BLaER1 treated with 17β-estradiol and CSF1 and Interleukin-3, amounts not matched to agents 10 nM and 100 nM (cell line): ENCODE measurements at regions not wholly inside any gene's neighbourhood (a gene's known extent, or its start where the extent isn't known, plus 50 kb on each side); places are given as distances from the start of the nearest gene placed in this dataset.

ENCODE experiments used
- H3K27ac ChIP-seq, 11 experiments: shearing (Covaris generic); formaldehyde crosslinking; 2 replicates each; pipeline ENCODE4 v1.8.1; 2022
- H3K27me3 ChIP-seq, 11 experiments: shearing (Covaris generic); formaldehyde crosslinking; 2 replicates each; pipeline ENCODE4 v1.8.1; 2022
- H3K36me3 ChIP-seq, 11 experiments: shearing (Covaris generic); formaldehyde crosslinking; 2 replicates each; pipeline ENCODE4 v1.8.1; 2022
- H3K4me1 ChIP-seq, 10 experiments: shearing (Covaris generic); formaldehyde crosslinking; 2 replicates each; pipeline ENCODE4 v1.8.1; 2022
- H3K4me2 ChIP-seq, 11 experiments: shearing (Covaris generic); formaldehyde crosslinking; 2 replicates each; pipeline ENCODE4 v1.8.1; 2022
- H3K4me3 ChIP-seq, 10 experiments: shearing (Covaris generic); formaldehyde crosslinking; 2 replicates each; pipeline ENCODE4 v1.8.1; 2022
- H3K9ac ChIP-seq, 11 experiments: shearing (Covaris generic); formaldehyde crosslinking; 2 replicates each; pipeline ENCODE4 v1.8.1; 2022
- H3K9me3 ChIP-seq, 11 experiments: shearing (Covaris generic); formaldehyde crosslinking; replicated peaks in 1 of 11; 2 replicates each; pipeline ENCODE4 v1.8.1; 2022
- H4K20me1 ChIP-seq, 11 experiments: shearing (Covaris generic); formaldehyde crosslinking; 2 replicates each; pipeline ENCODE4 v1.8.1; 2022
- Cebpa-rat ChIP-seq, 11 experiments: shearing (Covaris generic); IDR thresholded peaks; 2 replicates each; pipeline ENCODE4 v1.8.1; 2022

DNA sequence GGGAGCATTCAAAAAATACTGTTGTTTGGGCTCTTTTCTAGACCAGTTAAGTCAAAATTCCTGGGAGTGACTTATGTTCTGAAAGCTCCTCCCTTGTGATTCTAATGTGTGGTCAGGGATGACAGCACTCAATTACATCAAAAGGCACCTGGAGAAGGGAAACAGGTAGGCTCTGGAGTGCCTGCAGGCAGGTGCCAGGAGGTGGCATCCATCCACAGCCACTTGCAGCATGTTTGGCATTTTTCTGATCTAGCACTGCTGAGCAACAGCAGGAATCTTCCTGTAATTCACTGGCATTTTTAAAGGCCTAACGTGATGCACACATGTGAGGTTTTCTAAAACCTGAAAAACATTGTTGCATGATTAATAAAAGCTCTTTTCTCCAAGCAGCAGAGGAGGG, 94.6 kb downstream of the CCNA1 start:
- no peaks in the 10 kb centered on the region for H3K27me3 ChIP-seq
- peaks cover 4 to 13% (median 11%) of the 10 kb centered on the region in 10 experiments; a peak in 16 of 20 replicates for H3K4me1 ChIP-seq
- H3K4me2 ChIP-seq: no peak overlapping the region
- no peaks in the 10 kb centered on the region for H3K36me3 ChIP-seq
- H3K27ac ChIP-seq: no peak overlapping the region
- peaks cover 11 to 27% (median 19%) of the 10 kb centered on the region in 11 experiments; a peak in 20 of 22 replicates for H3K9me3 ChIP-seq
- no peaks in the 10 kb centered on the region for H4K20me1 ChIP-seq
- no peak overlapping the region for H3K9ac ChIP-seq
- no peak for TF ChIP-seq Cebpa-rat (IDR thresholded peaks at IDR 0.05)
- H3K4me3 ChIP-seq: no peak overlapping the region

DNA sequence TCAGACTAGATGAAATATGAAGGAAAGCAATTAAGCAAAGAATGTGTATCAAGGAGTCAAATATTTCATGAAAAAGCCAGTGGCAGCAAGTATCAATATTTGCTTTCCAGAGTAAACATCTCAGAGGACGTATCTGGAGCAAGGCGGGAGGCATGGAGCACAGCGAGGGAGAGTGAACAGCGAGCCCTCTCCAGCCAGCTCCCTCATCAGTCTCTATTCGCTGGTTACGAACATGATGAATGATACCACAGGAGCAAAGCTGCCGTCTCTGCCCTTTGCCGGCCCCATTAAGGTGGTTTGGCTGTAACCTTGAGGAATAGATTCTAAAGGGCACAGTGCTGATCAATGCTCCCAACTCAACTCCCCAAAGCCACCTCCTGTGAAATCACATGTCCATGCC, 95.8 kb downstream of the CCNA1 start:
- Histone ChIP-seq H3K4me2 (no peak overlapping the region), H3K4me1 (peaks cover 5 to 22% (median 15%) of the 10 kb centered on the region in 10 experiments; a peak in 16 of 20 replicates), H3K9me3 (peaks cover 9 to 25% (median 19%) of the 10 kb centered on the region in 11 experiments; a peak in 20 of 22 replicates), H3K9ac (no peak overlapping the region), H3K27ac (no peak overlapping the region), H3K27me3 (no peaks in the 10 kb centered on the region), H3K4me3 (no peak overlapping the region), H4K20me1 (no peaks in the 10 kb centered on the region), H3K36me3 (no peaks in the 10 kb centered on the region)
- TF ChIP-seq Cebpa-rat (IDR thresholded peaks at IDR 0.05): no peak

DNA sequence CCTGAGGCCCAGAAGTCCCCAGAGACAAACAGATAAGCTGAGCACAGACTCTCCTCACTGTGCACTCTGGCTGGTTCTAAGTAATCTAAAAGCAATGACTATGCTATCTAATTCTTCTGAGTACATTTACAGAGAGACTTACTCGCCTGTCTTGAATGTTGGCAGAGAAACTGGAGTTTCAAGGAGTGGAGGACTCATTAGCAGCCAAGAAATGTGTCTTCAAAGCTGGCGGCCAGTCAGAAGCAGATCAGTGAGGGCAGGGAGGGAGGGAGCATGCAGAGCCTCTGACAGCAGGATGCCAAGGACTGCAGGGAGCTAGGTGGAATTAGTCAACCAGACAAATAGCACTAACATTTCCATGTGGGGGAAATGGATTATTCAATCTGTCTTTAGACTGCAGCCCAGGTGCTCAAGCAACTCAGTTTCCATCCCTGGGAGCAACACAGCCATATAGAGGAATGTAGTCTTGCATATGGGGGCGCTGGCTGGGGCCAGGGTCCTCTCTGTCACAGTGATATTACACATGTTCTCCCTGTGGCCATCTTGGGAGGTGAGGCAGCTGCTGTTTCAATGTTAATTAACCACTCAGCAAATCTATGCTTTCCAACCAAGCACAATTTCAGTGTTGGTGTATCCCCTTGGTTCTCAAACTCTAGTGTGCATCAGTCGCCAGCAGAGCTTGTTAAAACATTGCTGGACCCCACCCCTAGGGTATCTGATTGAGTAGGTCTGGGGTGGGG, 97.9 kb downstream of the CCNA1 start:
- H3K4me1 ChIP-seq: peaks cover 5 to 31% (median 15%) of the 10 kb centered on the region in 10 experiments; a peak in 16 of 20 replicates
- H4K20me1 ChIP-seq: no peaks in the 10 kb centered on the region
- no peaks in the 10 kb centered on the region for H3K36me3 ChIP-seq
- H3K9ac ChIP-seq: no peak overlapping the region
- no peak overlapping the region for H3K4me2 ChIP-seq
- H3K9me3 ChIP-seq: peaks cover 9 to 26% (median 19%) of the 10 kb centered on the region in 11 experiments; a peak in 20 of 22 replicates
- peak overlapping the region in 1 of 11 experiments; percentile 45; a peak in 1 of 22 replicates for H3K27ac ChIP-seq
- H3K27me3 ChIP-seq: no peaks in the 10 kb centered on the region
- no peak for TF ChIP-seq Cebpa-rat (IDR thresholded peaks at IDR 0.05)
- no peak overlapping the region for H3K4me3 ChIP-seq

DNA sequence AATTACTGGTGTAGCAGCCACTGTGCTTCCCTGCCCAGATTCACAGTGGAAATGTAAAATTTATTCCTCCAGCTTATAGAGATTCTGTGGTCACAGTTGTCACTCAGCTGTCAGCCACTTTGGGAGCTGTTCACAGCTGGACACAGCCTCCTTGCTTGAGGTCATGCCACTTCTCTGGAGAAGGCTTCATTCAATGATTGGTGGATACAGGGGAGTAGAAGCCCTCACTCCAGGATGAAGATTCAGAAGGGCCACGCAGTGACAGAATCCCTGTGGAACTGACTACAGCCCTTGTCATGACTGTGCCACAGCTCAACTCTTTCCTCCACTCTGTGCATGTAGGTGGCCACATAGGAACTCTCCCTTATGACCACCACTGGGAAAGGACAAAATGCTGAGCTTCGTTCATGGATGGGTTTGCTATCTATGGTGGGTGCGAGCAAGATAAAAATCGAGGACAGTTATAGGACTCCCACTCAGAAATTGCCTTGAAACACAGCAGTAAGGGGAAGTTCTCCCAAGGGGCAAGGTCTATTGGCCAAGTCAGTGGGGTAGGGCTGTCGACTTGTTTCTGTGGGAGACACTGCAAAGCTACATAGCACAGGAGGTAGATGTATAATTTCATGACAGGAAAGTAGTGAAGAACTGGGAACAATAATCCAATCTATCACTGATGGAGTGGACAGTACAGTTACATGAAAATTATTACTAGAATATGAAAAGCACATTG, 98.7 kb downstream of the CCNA1 start:
- Histone ChIP-seq H3K9ac (no peak overlapping the region), H3K4me3 (no peak overlapping the region), H3K27ac (peak overlapping the region in 6 of 11 experiments; percentile 5 to 45 (median 18); a peak in 8 of 22 replicates), H3K27me3 (no peaks in the 10 kb centered on the region), H3K9me3 (peaks cover 7 to 20% (median 13%) of the 10 kb centered on the region in 11 experiments; a peak in 20 of 22 replicates), H3K36me3 (no peaks in the 10 kb centered on the region), H3K4me2 (peak overlapping the region in 10 of 11 experiments; percentile 20 to 75 (median 52); a peak in 15 of 22 replicates), H4K20me1 (no peaks in the 10 kb centered on the region), H3K4me1 (peaks cover 5 to 31% (median 15%) of the 10 kb centered on the region in 10 experiments; a peak in 16 of 20 replicates)
- no peak for TF ChIP-seq Cebpa-rat (IDR thresholded peaks at IDR 0.05)

DNA sequence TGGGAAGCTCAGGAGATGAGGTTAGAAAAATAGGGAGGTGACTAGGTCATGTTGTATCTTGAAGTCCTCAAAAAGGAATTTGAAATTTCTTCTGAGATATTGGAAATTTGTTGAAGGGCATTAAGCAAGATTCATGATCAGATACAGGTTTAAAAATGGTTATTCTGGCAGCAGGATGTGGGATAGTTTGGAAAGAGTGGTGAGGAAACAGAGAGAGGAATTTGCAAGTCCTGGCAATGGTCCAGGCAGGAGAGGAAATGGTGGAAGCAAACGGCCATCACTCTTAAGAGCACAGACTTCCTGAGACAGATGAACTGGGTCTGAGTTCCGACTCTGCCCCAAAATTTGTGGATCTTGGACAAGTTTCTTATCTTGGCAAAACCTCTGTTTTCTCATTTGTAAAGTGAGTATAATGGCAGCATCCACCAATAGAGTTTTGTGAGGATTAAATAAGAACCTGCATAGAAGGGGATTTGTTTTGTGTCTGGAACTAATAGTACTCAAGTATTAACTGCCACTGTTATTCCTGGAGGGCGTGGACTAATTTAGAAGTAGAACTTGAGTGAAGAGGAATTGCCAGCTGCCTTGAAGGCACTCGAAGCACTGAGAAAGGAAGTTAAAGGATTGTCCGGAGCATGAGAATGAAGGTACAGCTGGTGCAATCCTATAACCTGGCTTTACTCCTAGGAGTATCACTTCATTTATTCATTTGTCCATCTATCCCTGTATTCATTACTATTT, 99.6 kb downstream of the CCNA1 start:
- no peak overlapping the region for H3K9ac ChIP-seq
- H3K4me1 ChIP-seq: peaks cover 5 to 31% (median 15%) of the 10 kb centered on the region in 10 experiments; a peak in 16 of 20 replicates
- peaks cover 0 to 11% (median 4%) of the 10 kb centered on the region in 11 experiments; a peak in 16 of 22 replicates for H3K9me3 ChIP-seq
- TF ChIP-seq Cebpa-rat (IDR thresholded peaks at IDR 0.05): no peak
- no peaks in the 10 kb centered on the region for H4K20me1 ChIP-seq
- H3K4me2 ChIP-seq: peak overlapping the region; percentile 12 to 75 (median 45); a peak in 19 of 22 replicates
- peak overlapping the region in 6 of 11 experiments; percentile 5 to 45 (median 18); a peak in 9 of 22 replicates for H3K27ac ChIP-seq
- no peaks in the 10 kb centered on the region for H3K36me3 ChIP-seq
- H3K4me3 ChIP-seq: no peak overlapping the region
- no peaks in the 10 kb centered on the region for H3K27me3 ChIP-seq

DNA sequence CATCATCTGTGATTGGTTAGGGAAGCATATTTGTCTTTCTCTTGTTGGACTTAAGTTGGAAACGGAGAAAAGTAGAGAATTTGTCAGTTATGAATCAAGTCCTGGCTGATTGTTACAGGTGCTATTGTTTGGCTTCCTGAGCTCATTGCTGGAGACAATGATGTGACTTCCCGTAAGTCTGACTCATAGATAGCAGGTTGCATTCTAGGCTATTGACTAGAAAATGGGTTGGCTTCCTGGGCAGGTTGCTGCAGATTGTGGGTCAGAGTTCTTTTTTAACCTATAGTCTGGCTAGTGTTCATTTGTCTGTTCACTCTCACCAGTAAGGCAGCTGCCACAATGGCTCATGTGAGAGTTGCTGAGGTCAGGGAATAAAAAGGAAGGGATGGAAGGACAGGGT, 101.5 kb downstream of the CCNA1 start:
- Histone ChIP-seq H3K4me1 (peaks cover 5 to 31% (median 15%) of the 10 kb centered on the region in 10 experiments; a peak in 16 of 20 replicates), H3K4me2 (peak overlapping the region in 1 of 11 experiments; percentile 9; a peak in 1 of 22 replicates), H3K36me3 (no peaks in the 10 kb centered on the region), H3K27me3 (no peaks in the 10 kb centered on the region), H3K9ac (no peak overlapping the region), H4K20me1 (no peaks in the 10 kb centered on the region), H3K9me3 (peaks cover 7 to 18% (median 14%) of the 10 kb centered on the region in 11 experiments; a peak in 20 of 22 replicates), H3K4me3 (no peak overlapping the region), H3K27ac (no peak overlapping the region)
- no peak for TF ChIP-seq Cebpa-rat (IDR thresholded peaks at IDR 0.05)

DNA sequence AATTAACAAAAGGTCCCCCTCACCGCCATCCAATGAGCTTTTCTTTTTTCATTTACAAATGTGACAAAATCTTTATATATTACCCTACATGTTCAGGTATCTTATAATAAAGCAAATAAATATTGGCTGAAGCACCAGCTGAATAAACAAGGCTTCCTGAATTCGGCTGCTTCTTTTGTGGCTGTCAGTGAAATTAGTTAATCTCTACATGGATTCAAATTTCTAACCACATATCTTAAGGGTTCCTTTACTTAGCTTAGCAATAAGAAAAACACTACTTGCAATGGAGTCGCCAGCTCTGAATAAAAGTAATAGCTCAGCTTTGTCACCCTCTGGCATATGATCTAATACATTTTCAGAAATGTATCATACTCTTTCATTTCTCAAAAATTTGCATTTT, 104.3 kb downstream of the CCNA1 start:
- Histone ChIP-seq H3K27me3 (no peaks in the 10 kb centered on the region), H3K9ac (no peak overlapping the region), H3K9me3 (peaks cover 17 to 33% (median 27%) of the 10 kb centered on the region in 11 experiments), H3K36me3 (0 out of 22 replicates have a peak, but pooled peaks cover 0 to 3% (median 0%) of the 10 kb centered on the region in 11 experiments), H3K4me3 (no peak overlapping the region), H3K4me1 (peaks cover 5 to 21% (median 9%) of the 10 kb centered on the region in 10 experiments; a peak in 16 of 20 replicates), H3K27ac (no peak overlapping the region), H3K4me2 (no peak overlapping the region), H4K20me1 (no peaks in the 10 kb centered on the region)
- no peak for TF ChIP-seq Cebpa-rat (IDR thresholded peaks at IDR 0.05)

DNA sequence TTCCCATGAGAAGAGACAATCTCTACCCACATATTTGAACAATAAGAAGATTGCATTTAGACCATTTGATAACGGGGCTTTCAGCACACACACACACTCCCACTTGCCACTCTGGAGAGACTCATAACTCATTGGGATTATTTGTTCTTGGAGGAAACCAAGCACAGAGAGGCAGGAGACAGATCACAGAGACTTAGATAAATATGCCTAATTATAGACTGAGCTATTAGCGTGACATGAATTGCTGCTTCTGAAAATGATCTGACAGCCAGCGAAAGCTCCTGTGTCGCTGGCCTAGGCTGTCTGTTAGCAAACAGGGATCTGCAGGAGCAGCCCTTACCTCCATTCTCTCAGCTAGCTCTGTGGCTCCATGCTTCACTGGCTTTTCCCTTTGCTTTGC, 111.4 kb downstream of the CCNA1 start:
- no peaks in the 10 kb centered on the region for H3K27me3 ChIP-seq
- 0 out of 22 replicates have a peak, but pooled peaks cover 0 to 3% (median 0%) of the 10 kb centered on the region in 11 experiments for H3K36me3 ChIP-seq
- H3K9me3 ChIP-seq: peaks cover 11 to 18% (median 15%) of the 10 kb centered on the region in 11 experiments
- no peak overlapping the region for H3K27ac ChIP-seq
- TF ChIP-seq Cebpa-rat (IDR thresholded peaks at IDR 0.05): no peak
- peaks cover 0 to 40% (median 29%) of the 10 kb centered on the region in 10 experiments; a peak in 15 of 20 replicates for H3K4me1 ChIP-seq
- peak overlapping the region in 7 of 11 experiments; percentile 20 to 50 (median 29); a peak in 11 of 22 replicates for H3K4me2 ChIP-seq
- H3K9ac ChIP-seq: no peak overlapping the region
- no peaks in the 10 kb centered on the region for H4K20me1 ChIP-seq
- H3K4me3 ChIP-seq: no peak overlapping the region
